Tibial artery (tissue), 4 donors: ENCODE measurements at regions not wholly inside any gene's neighbourhood (a gene's known extent, or its start where the extent isn't known, plus 50 kb on each side); places are given as distances from the start of the nearest gene placed in this dataset.

Experiments used
- DNase-seq, 2 donors: peaks; one replicate each; pipeline ENCODE4 v3.0.0-alpha.2; 2019
- H3K27ac ChIP-seq, 2 donors: fragments of 200-600 bp; sonication (generic) in 1 of 2; 1 replicate in 1 of 2; 2 replicates in 1 of 2; pipeline ENCODE4 v1.5.1; 2018 to 2019; ENCODE audit warnings: mild to moderate bottlenecking in 1 of 2
- H3K27me3 ChIP-seq, 2 donors: fragments of 200-600 bp; sonication (generic) in 1 of 2; one replicate each; pipeline versions ENCODE4 v1.5.1 to v1.6.0; 2016 to 2019
- H3K36me3 ChIP-seq, 3 donors: fragments of 200-600 bp; sonication (generic) in 2 of 3; one replicate each; pipeline ENCODE4 v1.5.1; 2016 to 2019; ENCODE audit warnings: mild to moderate bottlenecking in 2 of 3
- H3K4me1 ChIP-seq, 4 donors: fragments of 200-600 bp; sonication (generic) in 2 of 4; 1 replicate in 3 of 4; 2 replicates in 1 of 4; pipeline ENCODE4 v1.5.1; 2016 to 2019
- H3K4me3 ChIP-seq, 2 donors: fragments of 200-600 bp; sonication (generic) in 1 of 2; 1 replicate in 1 of 2; 2 replicates in 1 of 2; pipeline ENCODE4 v1.5.1; 2018 to 2019; ENCODE audit warnings: mild to moderate bottlenecking in 2 of 2
- H3K9me3 ChIP-seq, 3 donors: fragments of 200-600 bp; sonication (generic) in 1 of 3; one replicate each; pipeline ENCODE4 v1.5.1; 2016 to 2019
- intact Hi-C: fragments of 100-400 bp; cut with DNase I; formaldehyde crosslinking; loops from one replicate; pipeline ENCODE4 v1.15.0; 2023; ENCODE audit warnings: low total_unique reads
- TF ChIP-seq, protein P1 (sequence below), 2 experiments: fragments of 200-600 bp in 1 of 2; fragments of 450-650 bp in 1 of 2; IDR thresholded peaks; one replicate each; pipeline ENCODE4 v1.5.1; 2017 to 2019; ENCODE audit warnings: antibody characterized with exemption in 2 of 2, mild to moderate bottlenecking in 1 of 2, moderate library complexity in 1 of 2

DNA sequence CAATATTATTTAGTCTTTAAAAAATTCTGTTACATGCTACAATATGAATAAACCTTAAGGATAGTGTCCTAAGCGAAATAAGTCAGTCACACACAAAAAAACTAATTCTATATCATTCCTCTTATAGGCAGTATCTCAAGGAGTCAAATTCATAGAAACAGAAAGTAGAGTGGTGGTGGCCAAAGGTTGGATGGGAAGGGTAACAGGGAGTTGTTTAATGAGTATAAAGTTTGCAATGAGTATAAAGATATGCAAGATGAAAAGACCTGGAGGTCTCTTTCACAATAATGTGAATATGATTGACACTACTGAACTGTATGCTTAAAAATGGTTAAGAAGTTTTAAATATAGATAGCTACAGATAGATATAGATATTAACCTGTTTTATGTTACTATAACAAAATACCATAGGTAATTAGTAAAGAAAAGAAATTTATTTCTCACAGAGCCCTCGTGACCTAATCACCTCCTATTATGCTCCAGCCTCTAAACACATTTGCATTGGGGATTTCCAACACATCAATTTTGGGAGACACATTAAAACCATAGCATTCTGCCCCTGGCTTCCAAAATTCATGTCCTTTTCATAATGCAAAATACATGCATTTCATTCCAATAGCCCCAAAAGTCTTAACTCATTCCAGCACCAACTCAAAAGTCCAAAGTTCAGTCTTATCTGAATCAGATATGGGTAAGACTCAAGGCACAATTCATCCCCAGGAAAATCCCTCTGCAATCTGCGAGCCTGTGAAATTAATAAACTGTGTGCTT lies 93.6 kb downstream of the ATPSCKMT start:
- H3K9me3 ChIP-seq: no peaks in the 10 kb centered on the region
- peaks cover 0 to 3% of the 10 kb centered on the region in 2 donors for H3K27me3 ChIP-seq
- TF ChIP-seq, protein P1, sequence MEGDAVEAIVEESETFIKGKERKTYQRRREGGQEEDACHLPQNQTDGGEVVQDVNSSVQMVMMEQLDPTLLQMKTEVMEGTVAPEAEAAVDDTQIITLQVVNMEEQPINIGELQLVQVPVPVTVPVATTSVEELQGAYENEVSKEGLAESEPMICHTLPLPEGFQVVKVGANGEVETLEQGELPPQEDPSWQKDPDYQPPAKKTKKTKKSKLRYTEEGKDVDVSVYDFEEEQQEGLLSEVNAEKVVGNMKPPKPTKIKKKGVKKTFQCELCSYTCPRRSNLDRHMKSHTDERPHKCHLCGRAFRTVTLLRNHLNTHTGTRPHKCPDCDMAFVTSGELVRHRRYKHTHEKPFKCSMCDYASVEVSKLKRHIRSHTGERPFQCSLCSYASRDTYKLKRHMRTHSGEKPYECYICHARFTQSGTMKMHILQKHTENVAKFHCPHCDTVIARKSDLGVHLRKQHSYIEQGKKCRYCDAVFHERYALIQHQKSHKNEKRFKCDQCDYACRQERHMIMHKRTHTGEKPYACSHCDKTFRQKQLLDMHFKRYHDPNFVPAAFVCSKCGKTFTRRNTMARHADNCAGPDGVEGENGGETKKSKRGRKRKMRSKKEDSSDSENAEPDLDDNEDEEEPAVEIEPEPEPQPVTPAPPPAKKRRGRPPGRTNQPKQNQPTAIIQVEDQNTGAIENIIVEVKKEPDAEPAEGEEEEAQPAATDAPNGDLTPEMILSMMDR (IDR thresholded peaks at IDR 0.05): no peak
- intact Hi-C loops: no loop called here
- H3K4me3 ChIP-seq: no peak overlapping the region
- no peak for DNase-seq
- H3K27ac ChIP-seq: no peak overlapping the region
- H3K36me3 ChIP-seq: no peaks in the 10 kb centered on the region
- no peaks in the 10 kb centered on the region for H3K4me1 ChIP-seq

GRCh38 chr5:10153808-10154537 lies 95.7 kb downstream of the ATPSCKMT start:
- no peaks in the 10 kb centered on the region for H3K27me3 ChIP-seq
- no peaks in the 10 kb centered on the region for H3K9me3 ChIP-seq
- no peaks in the 10 kb centered on the region for H3K36me3 ChIP-seq
- intact Hi-C loops: no loop called here
- TF ChIP-seq, protein P1 (IDR thresholded peaks at IDR 0.05): no peak
- no peak overlapping the region for H3K27ac ChIP-seq
- no peak for DNase-seq
- H3K4me1 ChIP-seq: no peaks in the 10 kb centered on the region
- H3K4me3 ChIP-seq: no peak overlapping the region

DNA sequence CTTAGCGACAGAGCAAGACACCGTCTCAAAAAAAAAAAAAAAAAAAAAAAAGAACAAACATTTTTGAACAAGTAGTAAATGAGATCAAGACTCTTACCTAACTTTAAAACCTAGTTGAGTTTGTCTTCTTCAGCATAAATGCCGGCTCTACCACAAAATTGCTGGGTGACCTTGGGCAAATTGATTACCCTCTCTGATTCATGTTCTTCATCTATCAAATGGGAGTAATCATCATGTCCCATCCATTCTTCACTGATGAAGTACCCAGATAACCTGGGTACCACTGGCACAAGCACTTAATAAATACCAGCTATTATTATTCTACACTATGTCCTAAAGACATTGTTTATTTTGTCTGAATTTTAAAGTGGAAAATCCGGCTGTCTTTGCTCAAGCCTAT lies 96.3 kb downstream of the ATPSCKMT start:
- intact Hi-C loops: no loop called here
- no peaks in the 10 kb centered on the region for H3K4me1 ChIP-seq
- no peak overlapping the region for H3K4me3 ChIP-seq
- H3K27ac ChIP-seq: no peak overlapping the region
- H3K27me3 ChIP-seq: no peaks in the 10 kb centered on the region
- TF ChIP-seq, protein P1 (IDR thresholded peaks at IDR 0.05): no peak
- H3K36me3 ChIP-seq: no peaks in the 10 kb centered on the region
- no peaks in the 10 kb centered on the region for H3K9me3 ChIP-seq
- DNase-seq: no peak

GRCh38 chr5:10151656-10152055 lies 98.0 kb downstream of the ATPSCKMT start:
- TF ChIP-seq, protein P1 (IDR thresholded peaks at IDR 0.05): no peak
- intact Hi-C loops: no loop called here
- no peaks in the 10 kb centered on the region for H3K27me3 ChIP-seq
- H3K36me3 ChIP-seq: no peaks in the 10 kb centered on the region
- DNase-seq: no peak
- H3K27ac ChIP-seq: no peak overlapping the region
- H3K9me3 ChIP-seq: no peaks in the 10 kb centered on the region
- H3K4me3 ChIP-seq: no peak overlapping the region
- no peaks in the 10 kb centered on the region for H3K4me1 ChIP-seq

DNA sequence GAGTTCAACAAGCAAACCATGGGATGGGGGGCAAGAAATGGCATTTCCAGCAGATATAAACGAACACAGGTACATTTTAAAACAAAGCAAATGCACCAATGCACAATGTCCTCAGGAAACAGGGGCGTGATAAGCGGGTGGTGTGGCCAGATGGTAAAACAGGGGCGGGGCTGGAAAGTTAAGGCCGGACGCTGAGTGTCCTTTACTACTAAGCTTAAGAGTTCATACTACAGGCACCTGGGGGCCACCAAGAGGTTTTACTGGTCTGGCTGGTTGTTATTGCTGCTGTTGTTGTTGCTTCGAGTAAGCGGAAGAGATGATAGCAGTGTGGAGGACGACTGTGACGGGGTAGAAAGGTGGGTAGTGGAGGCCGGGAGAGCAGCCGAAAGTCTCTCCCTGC lies 99.8 kb downstream of the ATPSCKMT start:
- TF ChIP-seq, protein P1 (IDR thresholded peaks at IDR 0.05): no peak
- intact Hi-C loops: no loop called here

More for the DNA sequence above, 99.8 kb downstream of the ATPSCKMT start:
- Histone ChIP-seq H3K4me1 (no peaks in the 10 kb centered on the region), H3K36me3 (no peaks in the 10 kb centered on the region), H3K9me3 (no peaks in the 10 kb centered on the region), H3K4me3 (no peak overlapping the region), H3K27ac (no peak overlapping the region), H3K27me3 (no peaks in the 10 kb centered on the region)
- DNase-seq: no peak
